NCI-H1930 (cell line): ENCODE measurements at regions not wholly inside any gene's neighbourhood (a gene's known extent, or its start where the extent isn't known, plus 50 kb on each side); places are given as distances from the start of the nearest gene placed in this dataset.
"Not testable (repeated sequence)": the region's sequence is repeated elsewhere in the genome, so short reads cannot be mapped to it uniquely, and the experiment has no call there.

Source experiments
- DNase-seq, 2 experiments: peaks; one replicate each; lab custom pipeline; 2025; lab: John Stamatoyannopoulos, UW

GRCh38 chr4:163693211-163693610, 198.7 kb downstream of the TMA16 start:
- no peak for DNase-seq

GRCh38 chr4:163693776-163694175, 199.3 kb downstream of the TMA16 start:
- DNase-seq = no peak

GRCh38 chr4:163694385-163694784, 199.9 kb downstream of the TMA16 start:
- DNase-seq = no peak

- no peak for DNase-seq
These were observed 202.6 kb downstream of the TMA16 start for GRCh38 chr4:163697121-163697520.

- DNase-seq = not testable (repeated sequence)
These were observed 205.9 kb downstream of the TMA16 start for GRCh38 chr4:163700383-163700782.

GRCh38 chr4:163701916-163702315, 207.4 kb downstream of the TMA16 start:
- no peak for DNase-seq

- no peak for DNase-seq
These were observed 208.2 kb downstream of the TMA16 start for GRCh38 chr4:163702736-163703135.

- DNase-seq = no peak
These were observed 208.8 kb downstream of the TMA16 start for GRCh38 chr4:163703251-163703650.

DNA sequence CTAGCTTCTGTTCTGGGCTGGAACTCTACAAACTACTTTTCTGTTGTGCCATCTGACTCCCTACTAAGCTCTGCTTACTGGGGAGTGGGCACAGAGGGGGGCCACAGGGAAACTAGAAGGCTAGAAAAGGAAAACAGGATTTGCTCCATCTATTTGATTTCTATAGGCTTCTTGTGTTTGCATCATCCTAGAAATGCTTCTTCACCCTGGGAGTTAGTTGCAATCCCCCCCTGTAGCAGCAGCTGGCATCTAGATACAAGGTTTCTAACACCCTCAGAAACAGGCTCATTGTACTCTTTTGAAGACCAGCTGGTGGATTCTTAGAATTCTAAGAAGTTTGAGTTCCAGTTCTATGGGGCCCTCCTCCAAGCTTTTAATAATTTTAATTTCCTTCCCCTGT, 213.4 kb downstream of the TMA16 start:
- no peak for DNase-seq

DNA sequence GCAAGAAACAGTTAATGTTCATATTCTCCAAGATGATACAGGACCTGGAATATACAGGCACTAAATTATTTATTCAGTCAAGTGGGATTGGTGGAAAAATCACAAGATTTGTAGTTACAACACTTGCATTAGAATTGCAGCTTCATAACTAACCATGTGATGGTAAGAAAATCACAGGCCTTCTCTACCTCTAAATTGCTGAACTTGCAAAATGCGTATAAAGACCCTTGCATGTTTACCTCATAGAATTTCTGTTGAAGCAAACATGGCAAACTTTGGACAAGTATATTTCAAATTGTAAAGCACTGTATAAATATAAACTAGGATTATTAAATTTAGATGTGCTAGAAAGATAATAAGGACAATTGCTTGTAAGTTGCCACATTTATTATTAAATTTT, 215.1 kb downstream of the TMA16 start:
- DNase-seq = no peak

GRCh38 chr4:163710158-163710557, 215.7 kb downstream of the TMA16 start:
- DNase-seq = no peak

DNA sequence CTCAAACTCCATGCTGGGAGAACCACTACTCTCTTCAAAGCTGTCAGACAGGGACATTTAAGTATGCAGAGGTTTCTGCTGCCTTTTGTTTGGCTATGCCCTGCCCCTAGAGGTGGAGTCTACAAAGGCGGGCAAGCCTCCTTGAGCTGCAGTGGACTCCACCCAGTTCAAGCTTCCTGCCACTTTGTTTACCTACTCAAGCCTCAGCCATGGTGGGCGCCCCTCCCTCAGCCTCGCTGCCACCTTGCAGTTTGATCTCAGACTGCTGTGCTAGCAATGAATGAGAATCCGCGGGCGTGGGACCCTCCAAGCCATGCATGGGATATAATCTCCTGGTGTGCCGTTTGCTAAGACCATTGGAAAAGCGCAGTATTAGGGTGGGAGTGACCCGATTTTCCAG, 230.0 kb downstream of the TMA16 start:
- not testable (repeated sequence) for DNase-seq

DNA sequence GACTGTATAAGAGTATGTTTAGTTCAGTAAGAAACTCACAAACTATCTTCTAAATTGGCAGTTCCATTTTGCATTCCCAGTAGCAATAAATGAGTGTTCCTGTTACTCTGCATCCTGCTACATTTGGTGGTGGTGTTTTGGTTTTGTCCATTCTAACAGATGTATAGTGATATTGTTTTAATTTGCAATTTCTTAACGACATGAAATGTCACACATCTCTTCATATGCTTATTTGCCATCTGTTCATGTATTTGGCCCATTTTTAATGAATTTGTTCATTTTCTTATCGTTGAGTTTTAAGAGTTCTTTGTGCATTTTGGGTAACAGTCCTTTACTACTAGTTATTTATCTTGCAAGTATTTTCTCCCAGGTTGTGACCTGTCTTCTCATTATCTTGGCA, 232.2 kb downstream of the TMA16 start:
- no peak for DNase-seq

DNA sequence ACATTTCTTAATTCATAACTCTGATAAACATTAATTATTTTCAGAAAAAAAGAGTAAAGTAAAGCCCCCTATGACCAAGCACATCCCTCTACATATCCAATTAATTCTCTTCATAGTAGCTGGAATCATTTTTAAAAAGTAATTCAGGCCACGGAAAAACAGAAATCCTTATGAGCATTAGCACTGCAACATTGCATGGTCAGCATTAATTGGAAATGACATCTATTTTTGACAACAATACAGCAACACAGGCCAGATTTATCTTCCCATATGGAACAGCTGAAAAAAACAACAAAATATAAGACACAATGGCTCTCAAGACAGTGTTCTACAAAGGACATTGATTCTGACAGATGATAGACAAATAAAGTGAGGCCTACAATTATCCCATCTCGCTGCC, 236.6 kb downstream of the TMA16 start:
- DNase-seq = no peak

- DNase-seq = no peak
These were observed 238.0 kb downstream of the TMA16 start for GRCh38 chr4:163732473-163732872.

DNA sequence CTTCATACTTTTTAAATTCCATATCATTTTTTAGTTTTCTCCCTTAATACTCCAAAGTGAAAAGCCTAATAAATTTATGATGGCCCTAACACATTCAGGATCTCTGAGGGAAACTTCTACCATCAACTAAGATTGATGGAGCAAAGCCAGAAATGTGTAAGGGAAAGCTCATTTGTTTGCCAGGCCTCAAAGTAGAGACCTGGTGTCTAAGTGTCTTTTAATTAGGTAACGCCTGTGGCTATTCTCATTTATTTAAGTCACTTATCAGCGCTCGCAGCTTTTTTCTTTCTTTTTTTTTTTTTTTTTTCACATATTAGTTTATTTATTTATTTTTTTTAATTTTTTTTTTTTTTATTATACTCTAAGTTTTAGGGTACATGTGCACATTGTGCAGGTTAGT, 242.4 kb downstream of the TMA16 start:
- DNase-seq = no peak

DNA sequence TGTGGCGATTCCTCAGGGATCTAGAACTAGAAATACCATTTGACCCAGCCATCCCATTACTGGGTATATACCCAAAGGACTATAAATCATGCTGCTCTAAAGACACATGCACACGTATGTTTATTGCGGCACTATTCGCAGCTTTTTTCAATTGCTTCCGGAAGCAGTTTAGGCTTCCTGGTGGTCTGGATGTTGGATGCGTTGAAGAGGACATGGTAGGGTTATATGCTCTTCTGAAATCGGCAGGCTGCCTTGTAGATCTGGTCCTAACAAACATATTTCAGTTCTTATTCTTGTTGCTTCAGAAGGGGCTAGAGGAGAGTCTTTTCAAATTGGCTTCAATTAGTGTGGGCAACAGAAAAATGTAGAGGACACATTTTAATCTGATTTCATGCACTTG, 243.4 kb downstream of the TMA16 start:
- DNase-seq = not testable (repeated sequence)

GRCh38 chr4:163738521-163738920, 244.0 kb downstream of the TMA16 start:
- DNase-seq = no peak

- DNase-seq = no peak
These were observed 250.4 kb downstream of the TMA16 start for GRCh38 chr4:163744861-163745260.

DNA sequence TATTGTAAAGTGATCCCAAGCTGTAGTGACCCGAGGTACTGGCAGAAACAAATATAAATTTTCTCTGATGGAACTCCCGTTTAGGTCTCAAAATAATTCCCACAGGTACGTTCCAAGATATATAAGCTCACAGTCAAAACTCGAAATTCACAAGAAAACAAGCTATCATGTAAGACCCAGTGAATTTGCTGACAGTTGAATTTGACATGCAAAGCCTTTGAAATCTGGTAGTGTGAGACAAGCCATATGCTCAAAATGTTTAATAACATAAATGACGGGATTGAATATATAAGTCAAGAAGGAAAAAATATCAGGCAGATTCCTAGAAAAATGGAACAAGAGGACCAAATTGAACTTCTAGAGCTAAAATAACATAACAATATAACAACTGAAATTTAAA, 252.8 kb downstream of the TMA16 start:
- no peak for DNase-seq

DNA sequence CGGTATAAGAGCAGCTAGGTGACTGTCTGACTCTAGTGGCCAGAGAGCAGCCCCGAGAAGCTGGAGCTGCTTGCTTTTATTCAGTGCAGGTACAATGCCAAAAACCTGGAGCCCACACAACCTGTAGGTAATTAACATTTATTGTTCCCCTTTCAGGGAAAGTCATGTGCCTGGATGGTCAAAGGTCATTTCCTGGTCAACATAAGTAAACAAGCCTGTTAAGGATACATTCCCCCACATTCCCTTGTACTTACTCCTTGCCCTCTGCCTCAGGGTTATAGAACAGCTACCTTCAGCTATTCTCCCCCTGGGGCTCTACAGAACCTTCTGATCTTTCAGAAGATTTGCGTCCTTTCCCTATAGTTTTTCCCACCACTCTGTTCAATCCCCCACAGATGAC, 253.4 kb downstream of the TMA16 start:
- DNase-seq = no peak

DNA sequence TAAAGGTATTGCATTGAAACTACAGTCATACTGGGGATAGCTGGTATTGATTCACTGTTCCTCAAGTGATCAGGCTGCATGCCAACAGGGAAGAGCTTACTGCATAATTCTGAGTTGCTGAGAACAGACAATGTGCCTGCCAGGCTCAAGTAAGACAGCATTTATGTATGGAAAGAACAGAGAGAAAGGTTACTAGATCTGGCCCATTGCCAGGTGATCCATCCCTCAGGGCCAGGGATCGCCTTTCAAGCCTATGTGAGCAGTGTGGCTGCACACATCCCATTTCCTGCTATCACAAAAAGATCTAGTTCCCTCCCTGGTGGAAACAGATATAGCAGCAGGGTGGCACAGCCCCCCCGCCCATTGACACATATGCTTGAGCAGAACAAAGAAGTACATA, 254.0 kb downstream of the TMA16 start:
- DNase-seq = no peak

DNA sequence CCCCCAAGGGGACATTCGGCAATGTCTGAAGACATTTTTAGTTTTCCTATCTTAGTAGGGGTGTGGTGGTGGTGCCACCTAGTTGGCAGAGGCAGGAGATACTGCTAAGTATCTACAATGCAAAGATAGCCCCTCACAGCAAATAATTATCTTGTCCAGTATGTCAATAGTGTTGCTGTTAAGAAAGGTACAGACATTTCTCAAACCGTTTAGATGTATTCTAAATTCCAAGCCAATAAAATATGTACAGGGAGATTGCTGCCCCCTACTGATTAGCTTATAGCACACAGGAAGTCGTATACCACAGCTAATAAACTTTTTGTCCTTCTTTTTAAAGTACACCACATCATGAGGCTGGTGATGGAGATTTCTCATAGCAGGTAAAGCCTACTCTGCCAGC, 260.5 kb downstream of the TMA16 start:
- no peak for DNase-seq

DNA sequence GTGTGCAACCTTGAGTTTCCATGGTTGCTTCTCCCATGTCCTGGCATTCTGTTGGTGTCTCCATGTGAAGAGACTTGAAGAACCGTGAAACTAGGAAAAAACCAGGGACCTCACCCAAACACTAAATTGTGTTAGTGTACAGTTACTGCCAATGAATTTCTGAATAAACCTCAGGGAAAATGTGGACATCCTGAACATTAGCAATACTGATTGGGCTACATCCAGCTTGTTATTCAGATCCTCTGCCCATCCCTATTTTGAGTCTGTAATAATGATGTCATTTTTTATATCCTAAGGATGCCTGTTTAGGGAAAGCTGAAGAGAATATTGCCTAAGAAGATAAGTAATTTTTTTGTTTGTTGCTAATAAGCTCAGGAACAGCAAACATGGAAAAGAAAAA, 262.7 kb downstream of the TMA16 start:
- no peak for DNase-seq

DNA sequence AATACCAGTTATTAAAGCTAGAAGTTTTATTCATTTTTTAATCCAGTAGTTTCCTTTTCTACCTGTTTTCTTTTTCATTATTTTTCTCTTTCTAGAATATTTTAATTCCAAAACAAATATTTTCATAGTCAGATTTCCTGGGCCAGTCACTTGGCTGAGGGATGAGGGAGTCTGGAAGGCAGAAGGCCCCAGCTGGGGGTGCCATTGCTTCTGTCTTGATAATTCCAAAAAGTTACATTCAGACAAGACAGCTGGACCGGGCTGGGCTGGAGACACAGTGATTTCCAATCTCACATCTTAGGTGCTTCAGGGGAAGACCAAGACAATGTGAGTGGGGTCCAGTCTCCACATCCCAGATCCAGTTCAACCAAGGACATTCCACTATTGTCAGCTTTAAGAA, 263.5 kb downstream of the TMA16 start:
- DNase-seq = no peak
